ENCODE measurements at regions not wholly inside any gene's neighbourhood (a gene's known extent, or its start where the extent isn't known, plus 50 kb on each side); places are given as distances from the start of the nearest gene placed in this dataset.
A peak's percentile ranks its signal among the peaks of the same experiment; 100 is the strongest.
"Not testable (repeated sequence)": the region's sequence is repeated elsewhere in the genome, so short reads cannot be mapped to it uniquely, and the experiment has no call there.

GRCh38 chr6:134426623-134427022 is 108.7 kb upstream of the SGK1 start:
- FAIRE-seq: no peak
- dilution Hi-C loops (cut with MboI; ENCODE audit: extremely low pct_ligation_motif_present, low sequenced_read_pairs) (loop anchor here (25.0 kb wide), 1 partner anchor 111 kb away; no protein-coding TSS in a partner anchor), intact Hi-C loops (cut with micrococcal nuclease) (no loop called here)
- no TSS peak for BruUV-seq (replicated peaks)
- no peak overlapping the region for H3K4me2 ChIP-seq (ENCODE audit: insufficient read depth, low read length)
- no peaks in the 10 kb centered on the region for H3K36me3 ChIP-seq (ENCODE audit: control insufficient read depth in 2 of 2, extremely low read depth in 1 of 2, insufficient read depth in 2 of 2, low read length in 2 of 2)
- no peaks in the 10 kb centered on the region for H3K27me3 ChIP-seq (ENCODE audit: control insufficient read depth in 2 of 2, insufficient read depth in 2 of 2, low read length in 2 of 2)
- ChIA-PET CTCF (interaction anchor here (1.8 to 5.2 kb wide), 2 partner anchors 8 to 215 kb away, joined by 3 to 27 read pairs; no protein-coding TSS in a partner anchor), POLR2A (interaction anchor here (0.7 kb wide), 1 partner anchor 47 kb away, joined by 4 read pairs; no protein-coding TSS in a partner anchor)
- H3K9ac ChIP-seq (replicated peaks; ENCODE audit: extremely low read depth, insufficient read depth, low read length): no peak overlapping the region
- H3K9me1 ChIP-seq (replicated peaks; ENCODE audit: control insufficient read depth, extremely low read depth, insufficient read depth, low read length): no peaks in the 10 kb centered on the region
- no peaks in the 10 kb centered on the region for H3K9me3 ChIP-seq (replicated peaks; ENCODE audit: control insufficient read depth, insufficient read depth, low read length)
- H3K27ac ChIP-seq (ENCODE audit: insufficient read depth, low read depth, low read length): peak overlapping the region; percentile 74
- no peaks in the 10 kb centered on the region for H4K20me1 ChIP-seq (replicated peaks; ENCODE audit: control insufficient read depth, extremely low read depth, insufficient read depth, low read length)
- no peaks in the 10 kb centered on the region for H3K79me2 ChIP-seq (ENCODE audit: control insufficient read depth, insufficient read depth, low read length)
- peaks cover 42% of the 10 kb centered on the region for H3K4me1 ChIP-seq (ENCODE audit: control insufficient read depth, extremely low read depth, insufficient read depth, low read length)
- H3K4me3 ChIP-seq (replicated peaks in 1 of 3; ENCODE audit: insufficient read depth in 1 of 3, low read depth in 1 of 3, low read length in 3 of 3): no peak overlapping the region
- DNase-seq (ENCODE audit: low read depth, low spot score): no peak
- no peak overlapping the region for H2AFZ ChIP-seq (ENCODE audit: low read depth, low read length)
- TF ChIP-seq MYC (IDR thresholded peaks at IDR 0.05; ENCODE audit: low read depth, low read length) (no peak), JUN (IDR thresholded peaks at IDR 0.05; ENCODE audit: borderline replicate concordance, insufficient read depth, insufficient read length, low read depth) (no peak), POLR2A (IDR thresholded peaks at IDR 0.05; ENCODE audit: low read depth, low read length) (no peak), FOS (IDR thresholded peaks at IDR 0.05; ENCODE audit: borderline replicate concordance, insufficient read depth, low read length) (no peak), GATA2 (IDR thresholded peaks at IDR 0.05; ENCODE audit: insufficient read depth, insufficient read length, low read depth, low read length) (no peak), POLR2AphosphoS5 (IDR thresholded peaks at IDR 0.05; ENCODE audit: insufficient read depth, low read depth, low read length) (no peak), EZH2 (IDR thresholded peaks at IDR 0.05; ENCODE audit: borderline replicate concordance, low read depth, low read length, severe bottlenecking) (no peak), CTCF (IDR thresholded peaks at IDR 0.05; ENCODE audit: extremely low read depth in 1 of 2, insufficient read depth in 1 of 2, low read depth in 1 of 2, low read length in 2 of 2) (no peak), MAX (IDR thresholded peaks at IDR 0.05; ENCODE audit: insufficient read depth, insufficient read length) (no peak)

- H4K20me1 ChIP-seq (replicated peaks; ENCODE audit: control insufficient read depth, extremely low read depth, insufficient read depth, low read length); H3K9ac ChIP-seq (replicated peaks; ENCODE audit: extremely low read depth, insufficient read depth, low read length); H3K9me3 ChIP-seq (replicated peaks; ENCODE audit: control insufficient read depth, insufficient read depth, low read length); H3K79me2 ChIP-seq (ENCODE audit: control insufficient read depth, insufficient read depth, low read length); H3K36me3 ChIP-seq (ENCODE audit: control insufficient read depth in 2 of 2, extremely low read depth in 1 of 2, insufficient read depth in 2 of 2, low read length in 2 of 2); H3K27me3 ChIP-seq (ENCODE audit: control insufficient read depth in 2 of 2, insufficient read depth in 2 of 2, low read length in 2 of 2); FAIRE-seq; DNase-seq (ENCODE audit: low read depth, low spot score); H2AFZ ChIP-seq (ENCODE audit: low read depth, low read length); H3K4me3 ChIP-seq (replicated peaks in 1 of 3; ENCODE audit: insufficient read depth in 1 of 3, low read depth in 1 of 3, low read length in 3 of 3); H3K9me1 ChIP-seq (replicated peaks; ENCODE audit: control insufficient read depth, extremely low read depth, insufficient read depth, low read length): not testable (repeated sequence)
- H3K4me2 ChIP-seq (ENCODE audit: insufficient read depth, low read length): peak overlapping the region; percentile 9
- dilution Hi-C loops (cut with MboI; ENCODE audit: extremely low pct_ligation_motif_present, low sequenced_read_pairs) (loop anchor here (25.0 kb wide), 1 partner anchor 111 kb away; no protein-coding TSS in a partner anchor), intact Hi-C loops (cut with micrococcal nuclease) (loop anchor here (1.0 to 2.0 kb wide), 5 partner anchors 10 to 397 kb away; no protein-coding TSS in a partner anchor)
- TSS peak; percentile 25 for BruUV-seq (replicated peaks)
- H3K27ac ChIP-seq (ENCODE audit: insufficient read depth, low read depth, low read length): peak overlapping the region; percentile 74
- CTCF ChIA-PET: interaction anchor here (1.0 to 5.2 kb wide), 4 partner anchors 10 to 248 kb away, joined by 3 to 27 read pairs (median 6); no protein-coding TSS in a partner anchor
- POLR2A ChIA-PET: interaction anchor here (0.6 to 0.7 kb wide), 2 partner anchors 48 to 500 kb away, joined by 4 to 8 read pairs; no protein-coding TSS in a partner anchor
- H3K4me1 ChIP-seq (ENCODE audit: control insufficient read depth, extremely low read depth, insufficient read depth, low read length): peaks cover 49% of the 10 kb centered on the region
Measured at GRCh38 chr6:134425917-134426316, 108.0 kb upstream of the SGK1 start.

Measured in endothelial cell of umbilical vein (primary cell).